Peyer's patch (tissue), 4 donors: ENCODE measurements at regions not wholly inside any gene's neighbourhood (a gene's known extent, or its start where the extent isn't known, plus 50 kb on each side); places are given as distances from the start of the nearest gene placed in this dataset.

Experiments used
- DNase-seq, 3 donors: peaks; one replicate each; pipeline ENCODE4 v3.0.0-alpha.2; 2017 to 2019
- H3K27ac ChIP-seq, 4 donors: fragments of 200-600 bp; sonication (generic); one replicate each; pipeline ENCODE4 v1.5.1; 2016 to 2019
- H3K27me3 ChIP-seq, 2 donors: fragments of 200-600 bp; sonication (generic); one replicate each; pipeline ENCODE4 v1.5.1; 2019
- H3K36me3 ChIP-seq, 3 donors: fragments of 200-600 bp; sonication (generic); one replicate each; pipeline ENCODE4 v1.5.1; 2016 to 2019
- H3K4me1 ChIP-seq, 4 donors: fragments of 200-600 bp; sonication (generic); one replicate each; pipeline ENCODE4 v1.5.1; 2016 to 2019
- H3K4me3 ChIP-seq, 4 donors: fragments of 200-600 bp; sonication (generic); 1 replicate in 3 of 4; 2 replicates in 1 of 4; pipeline ENCODE4 v1.5.1; 2016 to 2019; ENCODE audit warnings: mild to moderate bottlenecking in 1 of 4
- H3K9me3 ChIP-seq, 4 donors: fragments of 200-600 bp; sonication (generic); one replicate each; pipeline ENCODE4 v1.5.1; 2016 to 2019; ENCODE audit warnings: mild to moderate bottlenecking in 1 of 4
- POLR2A ChIP-seq, 2 donors: fragments of 450-650 bp; IDR thresholded peaks; one replicate each; pipeline ENCODE4 v1.5.1; 2017; ENCODE audit warnings: antibody characterized with exemption in 2 of 2, mild to moderate bottlenecking in 2 of 2, moderate library complexity in 2 of 2
- TF ChIP-seq, protein P1 (sequence below), 6 experiments: fragments of 450-650 bp in 4 of 6; fragments of 200-600 bp in 2 of 6; sonication (generic) in 1 of 6; IDR thresholded peaks; one replicate each; pipeline ENCODE4 v1.5.1; 2017 to 2019; ENCODE audit warnings: antibody characterized with exemption in 6 of 6, mild to moderate bottlenecking in 3 of 6, moderate library complexity in 1 of 6

DNA sequence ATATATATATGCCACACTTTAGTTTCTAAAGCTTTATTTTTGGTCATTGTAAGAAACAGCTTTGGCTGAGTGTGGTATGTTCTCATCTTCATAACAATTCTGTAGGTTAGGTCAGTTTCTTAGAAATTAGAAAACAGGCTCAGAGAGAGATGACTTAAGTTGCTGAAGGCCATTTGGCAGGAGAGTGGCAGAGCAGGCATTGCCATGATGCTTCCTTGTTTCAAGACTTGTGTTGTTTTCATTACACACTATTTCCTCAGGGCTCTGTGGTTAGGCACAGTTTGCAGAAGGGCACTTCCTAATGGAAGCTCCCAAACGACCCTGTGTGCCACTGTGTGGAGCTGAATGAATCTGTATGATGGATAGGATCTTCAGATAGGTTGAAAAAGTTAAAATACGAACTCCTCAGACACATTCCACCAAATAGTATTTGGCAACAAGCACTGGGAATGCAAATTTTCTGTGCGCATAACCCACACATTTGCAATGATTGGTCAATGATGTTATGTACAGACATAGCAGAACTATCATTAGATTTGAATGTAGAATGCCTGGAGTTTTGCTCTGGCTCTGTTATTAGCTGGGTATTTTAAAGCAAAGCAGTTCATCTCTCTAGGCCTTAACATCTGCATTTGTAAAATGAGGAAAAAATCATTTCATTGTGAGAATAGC, 274.3 kb upstream of the HS3ST1 start:
- no peaks in the 10 kb centered on the region for H3K27me3 ChIP-seq
- no peaks in the 10 kb centered on the region for H3K4me1 ChIP-seq
- H3K4me3 ChIP-seq = no peak overlapping the region
- H3K9me3 ChIP-seq = no peaks in the 10 kb centered on the region
- H3K27ac ChIP-seq = no peak overlapping the region
- DNase-seq = no peak
- no peaks in the 10 kb centered on the region for H3K36me3 ChIP-seq
- TF ChIP-seq, protein P1, sequence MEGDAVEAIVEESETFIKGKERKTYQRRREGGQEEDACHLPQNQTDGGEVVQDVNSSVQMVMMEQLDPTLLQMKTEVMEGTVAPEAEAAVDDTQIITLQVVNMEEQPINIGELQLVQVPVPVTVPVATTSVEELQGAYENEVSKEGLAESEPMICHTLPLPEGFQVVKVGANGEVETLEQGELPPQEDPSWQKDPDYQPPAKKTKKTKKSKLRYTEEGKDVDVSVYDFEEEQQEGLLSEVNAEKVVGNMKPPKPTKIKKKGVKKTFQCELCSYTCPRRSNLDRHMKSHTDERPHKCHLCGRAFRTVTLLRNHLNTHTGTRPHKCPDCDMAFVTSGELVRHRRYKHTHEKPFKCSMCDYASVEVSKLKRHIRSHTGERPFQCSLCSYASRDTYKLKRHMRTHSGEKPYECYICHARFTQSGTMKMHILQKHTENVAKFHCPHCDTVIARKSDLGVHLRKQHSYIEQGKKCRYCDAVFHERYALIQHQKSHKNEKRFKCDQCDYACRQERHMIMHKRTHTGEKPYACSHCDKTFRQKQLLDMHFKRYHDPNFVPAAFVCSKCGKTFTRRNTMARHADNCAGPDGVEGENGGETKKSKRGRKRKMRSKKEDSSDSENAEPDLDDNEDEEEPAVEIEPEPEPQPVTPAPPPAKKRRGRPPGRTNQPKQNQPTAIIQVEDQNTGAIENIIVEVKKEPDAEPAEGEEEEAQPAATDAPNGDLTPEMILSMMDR (IDR thresholded peaks at IDR 0.05) = no peak
- TF ChIP-seq POLR2A (IDR thresholded peaks at IDR 0.05) = no peak

GRCh38 chr4:11701966-11702725, 273.5 kb upstream of the HS3ST1 start:
- DNase-seq = no peak
- no peaks in the 10 kb centered on the region for H3K27me3 ChIP-seq
- no peaks in the 10 kb centered on the region for H3K36me3 ChIP-seq
- TF ChIP-seq, protein P1 (IDR thresholded peaks at IDR 0.05) = no peak
- no peak for TF ChIP-seq POLR2A (IDR thresholded peaks at IDR 0.05)
- H3K4me3 ChIP-seq = no peak overlapping the region
- H3K4me1 ChIP-seq = no peaks in the 10 kb centered on the region
- no peak overlapping the region for H3K27ac ChIP-seq
- no peaks in the 10 kb centered on the region for H3K9me3 ChIP-seq

GRCh38 chr4:11700751-11701226, 272.1 kb upstream of the HS3ST1 start:
- Histone ChIP-seq H3K36me3 (no peaks in the 10 kb centered on the region), H3K27me3 (no peaks in the 10 kb centered on the region), H3K4me1 (no peaks in the 10 kb centered on the region), H3K27ac (no peak overlapping the region), H3K9me3 (no peaks in the 10 kb centered on the region), H3K4me3 (no peak overlapping the region)
- no peak for TF ChIP-seq POLR2A (IDR thresholded peaks at IDR 0.05)
- TF ChIP-seq, protein P1 (IDR thresholded peaks at IDR 0.05) = no peak
- no peak for DNase-seq

DNA sequence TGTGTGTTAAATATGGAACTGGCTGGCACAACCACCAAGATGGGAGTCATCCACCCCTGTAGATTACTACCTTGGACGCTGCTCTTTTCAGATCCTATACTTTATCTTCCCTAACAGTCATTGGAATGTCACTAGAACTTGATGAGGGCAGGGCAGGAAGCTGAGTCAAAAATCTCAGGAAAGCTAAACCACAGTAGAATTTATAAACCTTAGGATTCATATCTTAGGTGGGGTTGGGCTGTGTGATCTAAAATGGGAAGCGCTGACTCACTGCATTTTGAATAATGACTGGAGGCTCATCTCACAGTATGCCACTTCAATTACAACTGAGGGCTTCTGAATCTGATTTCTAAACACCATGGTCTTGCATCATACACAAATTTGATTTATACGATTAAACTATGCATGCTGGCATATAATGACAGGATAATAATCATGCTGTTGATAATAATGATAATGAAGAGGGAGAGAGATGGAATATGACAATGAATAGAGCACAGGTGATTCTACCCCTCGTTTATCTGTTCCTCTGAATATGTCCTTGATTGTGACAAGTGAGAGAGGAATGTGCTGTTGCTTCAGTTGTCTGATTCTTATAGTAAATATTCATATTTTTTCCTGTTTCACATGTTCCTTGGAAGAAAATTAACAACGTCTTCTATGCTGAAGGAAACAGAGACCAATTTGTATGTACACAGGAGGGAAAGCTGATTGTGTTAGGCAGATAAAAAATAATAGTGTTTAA, 270.3 kb upstream of the HS3ST1 start:
- no peaks in the 10 kb centered on the region for H3K4me1 ChIP-seq
- TF ChIP-seq, protein P1 (IDR thresholded peaks at IDR 0.05) = no peak
- TF ChIP-seq POLR2A (IDR thresholded peaks at IDR 0.05) = no peak
- no peak for DNase-seq
- no peaks in the 10 kb centered on the region for H3K27me3 ChIP-seq
- H3K36me3 ChIP-seq = no peaks in the 10 kb centered on the region
- no peak overlapping the region for H3K4me3 ChIP-seq
- no peaks in the 10 kb centered on the region for H3K9me3 ChIP-seq
- no peak overlapping the region for H3K27ac ChIP-seq

DNA sequence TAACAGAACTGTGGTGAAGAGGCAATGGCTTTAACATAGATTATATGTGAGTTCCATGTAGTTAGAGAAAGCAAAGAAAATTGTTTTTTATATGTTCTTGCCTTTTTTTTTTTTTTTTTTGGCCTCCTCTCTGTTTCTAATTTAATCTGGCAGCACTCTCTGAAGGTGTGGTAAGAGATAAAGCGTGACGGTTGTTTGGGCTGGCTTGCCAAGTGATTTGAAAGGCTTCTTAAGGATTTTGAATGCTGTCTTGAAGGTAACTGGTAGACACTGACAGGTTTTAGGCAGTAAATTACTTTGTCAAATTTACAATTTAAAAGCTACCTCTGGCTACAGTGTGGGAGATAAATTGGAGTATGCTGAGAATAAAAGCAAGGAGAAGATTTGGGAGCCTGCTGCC, 269.3 kb upstream of the HS3ST1 start:
- Histone ChIP-seq H3K4me1 (no peaks in the 10 kb centered on the region), H3K27me3 (no peaks in the 10 kb centered on the region), H3K4me3 (no peak overlapping the region), H3K36me3 (no peaks in the 10 kb centered on the region), H3K9me3 (no peaks in the 10 kb centered on the region), H3K27ac (no peak overlapping the region)
- TF ChIP-seq POLR2A (IDR thresholded peaks at IDR 0.05) = no peak
- TF ChIP-seq, protein P1 (IDR thresholded peaks at IDR 0.05) = no peak
- DNase-seq = no peak
